Neural progenitor cell (in vitro differentiated cells): ENCODE measurements at regions not wholly inside any gene's neighbourhood (a gene's known extent, or its start where the extent isn't known, plus 50 kb on each side); places are given as distances from the start of the nearest gene placed in this dataset.
"Not testable (repeated sequence)": the region's sequence is repeated elsewhere in the genome, so short reads cannot be mapped to it uniquely, and the experiment has no call there.

ENCODE experiments used
- DNase-seq: peaks from one replicate; pipeline ENCODE4 v3.0.0-alpha.2; 2016; ENCODE audit warnings: low spot score
- H2AFZ ChIP-seq: fragments of 200-600 bp; sonication (generic); replicated peaks from 2 replicates; pipeline ENCODE4 v1.6.1; 2016; ENCODE audit warnings: antibody characterized with exemption
- H3F3A ChIP-seq: fragments of 200-600 bp; sonication (generic); 2 replicates; pipeline ENCODE4 v1.6.1; 2016; ENCODE audit warnings: antibody characterized with exemption, low read depth
- H3K27ac ChIP-seq: fragments of 200-600 bp; sonication (generic); 2 replicates; pipeline ENCODE4 v1.5.1; 2016; ENCODE audit warnings: mild to moderate bottlenecking
- H3K27me3 ChIP-seq: fragments of 200-600 bp; sonication (generic); 2 replicates; pipeline ENCODE4 v1.6.1; 2016; ENCODE audit warnings: mild to moderate bottlenecking, moderate library complexity
- H3K36me3 ChIP-seq: fragments of 200-600 bp; sonication (generic); 2 replicates; pipeline ENCODE4 v1.5.1; 2016
- H3K4me1 ChIP-seq: fragments of 200-600 bp; sonication (generic); 2 replicates; pipeline ENCODE4 v1.6.1; 2016; ENCODE audit warnings: mixed run types
- H3K4me2 ChIP-seq: fragments of 200-600 bp; sonication (generic); 2 replicates; pipeline ENCODE4 v1.6.1; 2016
- H3K4me3 ChIP-seq: fragments of 200-600 bp; sonication (generic); 2 replicates; pipeline ENCODE4 v1.5.1; 2016
- H3K79me2 ChIP-seq: fragments of 200-600 bp; sonication (generic); 2 replicates; pipeline ENCODE4 v1.6.1; 2016; ENCODE audit warnings: low read depth
- H3K9ac ChIP-seq: fragments of 200-600 bp; sonication (generic); 2 replicates; pipeline ENCODE4 v1.6.1; 2016
- H3K9me3 ChIP-seq: fragments of 200-600 bp; sonication (generic); 2 replicates; pipeline ENCODE4 v1.5.1; 2016; ENCODE audit warnings: low read depth
- H4K20me1 ChIP-seq: fragments of 200-600 bp; sonication (generic); 2 replicates; pipeline ENCODE4 v1.6.1; 2016; ENCODE audit warnings: low read depth
- H3K27ac Mint-ChIP-seq: 3 replicates; pipeline ENCODE4 v1.8.0; 2021; ENCODE audit warnings: mixed read lengths
- H3K27me3 Mint-ChIP-seq: 2 replicates; pipeline ENCODE4 v1.8.0; 2022; ENCODE audit warnings: low read depth, mild to moderate bottlenecking, inconsistent platforms, moderate library complexity, mixed read lengths; ENCODE audit not compliant: insufficient read depth
- H3K36me3 Mint-ChIP-seq: 3 replicates; pipeline ENCODE4 v1.8.0; 2021; ENCODE audit warnings: mixed read lengths
- H3K4me1 Mint-ChIP-seq: 3 replicates; pipeline ENCODE4 v1.8.0; 2021; ENCODE audit warnings: mixed read lengths
- H3K4me3 Mint-ChIP-seq: 3 replicates; pipeline ENCODE4 v1.8.0; 2021; ENCODE audit warnings: mild to moderate bottlenecking, moderate library complexity, mixed read lengths
- H3K9me3 Mint-ChIP-seq: 3 replicates; pipeline ENCODE4 v1.8.0; 2020; ENCODE audit warnings: mixed read lengths
- EZH2 ChIP-seq: fragments of 200-600 bp; sonication (generic); IDR thresholded peaks from 2 replicates; pipeline ENCODE4 v1.6.1; 2017; ENCODE audit warnings: antibody characterized with exemption, mild to moderate bottlenecking, moderate library complexity
- EZH2phosphoT487 ChIP-seq: fragments of 200-600 bp; sonication (generic); IDR thresholded peaks from 2 replicates; pipeline ENCODE4 v1.6.1; 2017; ENCODE audit warnings: antibody characterized with exemption
- TF ChIP-seq, protein P1 (sequence below): fragments of 200-600 bp; sonication (generic); IDR thresholded peaks from 2 replicates; pipeline ENCODE4 v1.5.1; 2017; ENCODE audit warnings: antibody characterized with exemption, mild to moderate bottlenecking

DNA sequence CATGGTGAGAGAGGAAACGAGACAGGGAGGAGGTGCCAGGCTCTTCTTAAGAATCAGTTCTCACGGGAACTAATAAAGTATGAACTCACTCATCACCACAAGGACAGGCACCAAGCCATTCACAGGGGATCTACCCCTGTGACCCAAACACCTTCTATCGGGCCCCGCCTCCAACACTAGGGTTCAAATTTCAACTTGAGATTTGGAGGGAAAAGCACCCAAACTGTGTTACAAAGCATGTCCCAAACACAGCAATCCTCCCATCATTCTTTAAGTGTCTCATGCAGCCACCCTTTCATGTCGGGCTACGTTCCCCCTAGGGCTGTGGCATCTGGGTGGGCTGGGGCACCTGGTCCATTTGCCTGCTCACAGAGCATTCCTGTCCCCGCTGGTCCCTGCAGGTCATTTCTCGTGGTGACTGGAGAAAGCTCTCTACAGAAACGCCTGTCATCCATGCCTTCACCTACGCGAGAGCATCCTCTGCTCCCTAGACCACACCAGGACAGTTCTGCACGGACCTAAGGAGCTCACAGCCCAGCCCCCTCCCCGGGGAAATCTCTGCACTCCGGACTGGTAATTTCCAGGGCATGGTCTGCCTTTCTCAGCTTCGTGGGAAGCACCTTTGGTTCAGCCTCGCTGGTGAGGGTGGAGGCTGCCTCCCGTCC is 79.6 kb downstream of the TTLL2 start:
- Histone ChIP-seq H3F3A (no peaks in the 10 kb centered on the region), H3K9me3 (no peaks in the 10 kb centered on the region), H4K20me1 (no peaks in the 10 kb centered on the region), H3K79me2 (no peaks in the 10 kb centered on the region), H3K4me2 (no peak overlapping the region), H3K27me3 (no peaks in the 10 kb centered on the region), H3K27ac (no peak overlapping the region), H3K36me3 (no peaks in the 10 kb centered on the region), H3K4me3 (no peak overlapping the region), H3K4me1 (peaks cover 3% of the 10 kb centered on the region), H3K9ac (no peak overlapping the region), H2AFZ (no peak overlapping the region)
- TF ChIP-seq EZH2: no peak
- no peak for TF ChIP-seq EZH2phosphoT487
- TF ChIP-seq, protein P1, sequence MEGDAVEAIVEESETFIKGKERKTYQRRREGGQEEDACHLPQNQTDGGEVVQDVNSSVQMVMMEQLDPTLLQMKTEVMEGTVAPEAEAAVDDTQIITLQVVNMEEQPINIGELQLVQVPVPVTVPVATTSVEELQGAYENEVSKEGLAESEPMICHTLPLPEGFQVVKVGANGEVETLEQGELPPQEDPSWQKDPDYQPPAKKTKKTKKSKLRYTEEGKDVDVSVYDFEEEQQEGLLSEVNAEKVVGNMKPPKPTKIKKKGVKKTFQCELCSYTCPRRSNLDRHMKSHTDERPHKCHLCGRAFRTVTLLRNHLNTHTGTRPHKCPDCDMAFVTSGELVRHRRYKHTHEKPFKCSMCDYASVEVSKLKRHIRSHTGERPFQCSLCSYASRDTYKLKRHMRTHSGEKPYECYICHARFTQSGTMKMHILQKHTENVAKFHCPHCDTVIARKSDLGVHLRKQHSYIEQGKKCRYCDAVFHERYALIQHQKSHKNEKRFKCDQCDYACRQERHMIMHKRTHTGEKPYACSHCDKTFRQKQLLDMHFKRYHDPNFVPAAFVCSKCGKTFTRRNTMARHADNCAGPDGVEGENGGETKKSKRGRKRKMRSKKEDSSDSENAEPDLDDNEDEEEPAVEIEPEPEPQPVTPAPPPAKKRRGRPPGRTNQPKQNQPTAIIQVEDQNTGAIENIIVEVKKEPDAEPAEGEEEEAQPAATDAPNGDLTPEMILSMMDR: no peak
- Mint-ChIP-seq H3K9me3 (no peaks in the 10 kb centered on the region), H3K27me3 (peaks cover 6% of the 10 kb centered on the region), H3K27ac (no peak overlapping the region), H3K4me1 (peaks cover 22% of the 10 kb centered on the region), H3K4me3 (no peak overlapping the region), H3K36me3 (no peaks in the 10 kb centered on the region)
- no peak for DNase-seq

DNA sequence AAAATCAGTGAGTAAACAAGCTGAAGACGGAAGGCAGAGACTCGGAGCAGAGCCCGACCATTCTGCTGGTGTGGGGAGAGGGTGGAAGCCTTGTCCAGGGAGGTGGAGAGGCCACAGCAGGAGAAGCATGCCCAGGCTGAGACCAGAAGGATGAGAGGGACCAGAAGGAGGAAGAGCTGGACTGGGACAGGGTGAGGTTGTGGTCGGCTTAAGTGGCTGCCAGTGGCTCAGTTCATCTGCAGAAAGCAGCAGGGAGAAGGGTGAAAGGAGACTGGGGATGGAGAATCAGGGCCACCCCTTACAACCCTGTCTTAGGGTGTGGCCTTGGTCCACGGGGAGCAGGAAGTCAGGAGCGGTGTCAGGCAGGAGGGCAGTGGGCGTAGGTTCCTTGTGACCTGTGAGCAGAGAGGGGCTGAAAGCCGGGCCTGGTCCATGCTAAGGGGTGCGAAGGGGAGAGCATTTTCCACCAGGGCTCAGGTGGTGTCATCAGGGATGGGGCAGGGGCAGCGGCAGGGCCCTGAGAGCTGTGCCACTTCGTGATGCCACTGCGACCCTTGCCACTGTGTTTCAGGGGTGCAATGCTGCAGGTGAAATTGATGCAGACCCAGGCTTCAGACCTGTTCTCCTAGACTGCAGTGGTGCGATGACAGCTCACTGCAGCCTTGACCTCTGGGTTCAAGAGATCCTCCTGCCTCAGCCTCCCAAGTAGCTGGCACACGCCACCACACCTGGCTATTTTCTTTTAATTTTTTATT is 81.1 kb downstream of the TTLL2 start:
- Histone ChIP-seq H3F3A (no peaks in the 10 kb centered on the region), H3K79me2 (no peaks in the 10 kb centered on the region), H2AFZ (no peak overlapping the region), H3K4me1 (peaks cover 3% of the 10 kb centered on the region), H3K9ac (no peak overlapping the region), H3K36me3 (no peaks in the 10 kb centered on the region), H4K20me1 (no peaks in the 10 kb centered on the region), H3K4me3 (no peak overlapping the region), H3K4me2 (no peak overlapping the region), H3K27ac (no peak overlapping the region), H3K9me3 (no peaks in the 10 kb centered on the region), H3K27me3 (no peaks in the 10 kb centered on the region)
- Mint-ChIP-seq H3K27ac (peak overlapping the region; percentile 12), H3K27me3 (peaks cover 8% of the 10 kb centered on the region), H3K4me3 (no peak overlapping the region), H3K9me3 (no peaks in the 10 kb centered on the region), H3K4me1 (peaks cover 20% of the 10 kb centered on the region), H3K36me3 (no peaks in the 10 kb centered on the region)
- TF ChIP-seq, protein P1: no peak
- no peak for TF ChIP-seq EZH2phosphoT487
- no peak for DNase-seq

DNA sequence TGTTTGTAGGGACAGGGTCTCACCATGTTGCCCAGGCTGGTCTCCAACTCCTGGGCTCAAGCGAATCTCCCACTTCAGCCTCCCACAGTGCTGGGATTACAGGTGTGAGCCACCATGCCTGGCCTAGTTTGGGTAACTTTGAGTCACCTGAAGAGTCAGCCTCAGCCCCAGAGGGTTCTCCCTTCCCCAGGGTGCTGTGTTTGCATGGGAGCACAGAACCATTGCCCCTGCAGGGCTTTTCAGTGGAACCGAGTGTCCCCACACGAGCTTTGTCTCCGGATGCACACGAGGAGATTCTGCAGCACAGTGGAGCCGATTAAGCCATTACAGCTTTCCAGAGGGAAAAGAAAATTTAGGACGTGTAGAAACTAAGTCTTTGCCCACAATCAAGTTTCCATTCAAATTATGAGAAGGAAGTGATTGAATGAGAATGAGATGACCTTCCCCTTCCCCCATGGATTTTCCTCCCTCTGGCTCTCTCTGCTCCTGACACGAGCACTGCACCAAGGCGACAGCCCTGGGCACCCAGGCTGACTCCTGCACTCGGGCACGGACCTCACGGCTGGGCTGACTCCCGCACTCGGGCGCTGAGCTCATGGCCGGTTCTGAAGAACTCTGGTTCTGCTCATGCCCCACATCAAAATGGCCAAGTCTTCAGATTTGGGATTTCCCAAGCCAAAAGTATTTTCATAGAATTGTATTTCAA is 81.8 kb downstream of the TTLL2 start:
- not testable (repeated sequence) for H3K4me1 ChIP-seq, H3F3A ChIP-seq, H3K9me3 Mint-ChIP-seq, H3K4me3 ChIP-seq, H3K79me2 ChIP-seq, H3K36me3 Mint-ChIP-seq, H2AFZ ChIP-seq, H3K27me3 Mint-ChIP-seq, H3K36me3 ChIP-seq, H3K4me3 Mint-ChIP-seq, H3K4me2 ChIP-seq, H3K27me3 ChIP-seq, H3K9me3 ChIP-seq, H4K20me1 ChIP-seq, DNase-seq, H3K27ac ChIP-seq, H3K9ac ChIP-seq
- H3K27ac Mint-ChIP-seq: peak overlapping the region; percentile 91
- peaks cover 19% of the 10 kb centered on the region for H3K4me1 Mint-ChIP-seq
